Hepatocyte (in vitro differentiated cells): ENCODE measurements at regions not wholly inside any gene's neighbourhood (a gene's known extent, or its start where the extent isn't known, plus 50 kb on each side); places are given as distances from the start of the nearest gene placed in this dataset.

Experiments
- DNase-seq: peaks from one replicate; pipeline ENCODE4 v3.0.0-alpha.2; 2016; ENCODE audit warnings: low spot score
- H2AFZ ChIP-seq: fragments of 200-600 bp; sonication (generic); 2 replicates; pipeline ENCODE4 v1.6.0; 2016; ENCODE audit warnings: antibody characterized with exemption, mild to moderate bottlenecking
- H3K27ac ChIP-seq: fragments of 200-600 bp; sonication (generic); 2 replicates; pipeline ENCODE4 v1.5.1; 2016; ENCODE audit warnings: mild to moderate bottlenecking
- H3K27me3 ChIP-seq: fragments of 200-600 bp; sonication (generic); 2 replicates; pipeline ENCODE4 v1.6.1; 2016
- H3K36me3 ChIP-seq: fragments of 200-600 bp; sonication (generic); replicated peaks from 2 replicates; pipeline ENCODE4 v1.5.1; 2016; ENCODE audit warnings: low read depth; ENCODE audit not compliant: insufficient read depth
- H3K4me1 ChIP-seq: fragments of 200-600 bp; sonication (generic); 2 replicates; pipeline ENCODE4 v1.5.1; 2016; ENCODE audit warnings: mild to moderate bottlenecking, moderate library complexity; ENCODE audit not compliant: insufficient read depth
- H3K4me2 ChIP-seq: fragments of 200-600 bp; sonication (generic); 2 replicates; pipeline ENCODE4 v1.6.0; 2016
- H3K4me3 ChIP-seq: fragments of 200-600 bp; sonication (generic); 2 replicates; pipeline ENCODE4 v1.5.1; 2016; ENCODE audit warnings: mild to moderate bottlenecking
- H3K79me2 ChIP-seq: fragments of 200-600 bp; sonication (generic); 2 replicates; pipeline ENCODE4 v1.6.0; 2017; ENCODE audit warnings: mild to moderate bottlenecking
- H3K9me2 ChIP-seq: fragments of 200-600 bp; sonication (generic); replicated peaks from 2 replicates; pipeline ENCODE4 v1.6.0; 2017; ENCODE audit warnings: mild to moderate bottlenecking; ENCODE audit not compliant: insufficient read depth
- H3K9me3 ChIP-seq: fragments of 200-600 bp; sonication (generic); 2 replicates; pipeline ENCODE4 v1.5.1; 2016; ENCODE audit warnings: low read depth, mild to moderate bottlenecking
- H4K20me1 ChIP-seq: fragments of 200-600 bp; sonication (generic); 2 replicates; pipeline ENCODE4 v1.6.0; 2016; ENCODE audit warnings: mild to moderate bottlenecking; ENCODE audit not compliant: insufficient read depth, poor library complexity, severe bottlenecking
- CTCF ChIP-seq: fragments of 200-600 bp; sonication (generic); IDR thresholded peaks from 2 replicates; pipeline ENCODE4 v1.5.1; 2016; ENCODE audit warnings: antibody characterized with exemption, mild to moderate bottlenecking; ENCODE audit not compliant: poor library complexity
- EZH2 ChIP-seq: fragments of 200-600 bp; sonication (generic); IDR thresholded peaks from 2 replicates; pipeline ENCODE4 v1.6.1; 2016; ENCODE audit warnings: antibody characterized with exemption, mild to moderate bottlenecking, borderline replicate concordance
- EZH2phosphoT487 ChIP-seq: fragments of 200-600 bp; sonication (generic); IDR thresholded peaks from one replicate; pipeline ENCODE4 v1.6.1; 2018; ENCODE audit warnings: antibody characterized with exemption, mild to moderate bottlenecking, low read depth, moderate library complexity; ENCODE audit not compliant: unreplicated experiment, severe bottlenecking
- WGBS: methylation state at CpG from one replicate; pipeline ENCODE4 v1.1.6; 2016; ENCODE audit warnings: low lambda C conversion rate; ENCODE audit errors: missing lambda C conversion rate; 5-methylcytosine and 5-hydroxymethylcytosine counted together

- Histone ChIP-seq H3K36me3 (no peaks in the 10 kb centered on the region), H3K9me3 (no peaks in the 10 kb centered on the region), H3K27me3 (no peaks in the 10 kb centered on the region), H3K4me3 (no peak overlapping the region), H2AFZ (no peak overlapping the region), H3K9me2 (no peaks in the 10 kb centered on the region), H3K4me2 (no peak overlapping the region), H4K20me1 (no peaks in the 10 kb centered on the region), H3K27ac (no peak overlapping the region), H3K4me1 (no peaks in the 10 kb centered on the region), H3K79me2 (no peaks in the 10 kb centered on the region)
- no peak for TF ChIP-seq EZH2phosphoT487
- 100% methylated on average over 2 of the region's 2 CpGs for WGBS
- no peak for DNase-seq
Measured at GRCh38 chr1:113007706-113008364, 51.8 kb upstream of the SLC16A1 start.

- Histone ChIP-seq H3K9me3 (no peaks in the 10 kb centered on the region), H3K36me3 (no peaks in the 10 kb centered on the region), H3K4me2 (no peak overlapping the region), H2AFZ (no peak overlapping the region), H3K27ac (no peak overlapping the region), H3K27me3 (no peaks in the 10 kb centered on the region), H3K79me2 (no peaks in the 10 kb centered on the region), H3K4me1 (no peaks in the 10 kb centered on the region), H3K9me2 (no peaks in the 10 kb centered on the region), H3K4me3 (no peak overlapping the region), H4K20me1 (no peaks in the 10 kb centered on the region)
- DNase-seq: no peak
- WGBS: 87% methylated on average over 4 of the region's 4 CpGs
- TF ChIP-seq EZH2: no peak
- TF ChIP-seq CTCF: no peak
- TF ChIP-seq EZH2phosphoT487: no peak
Measured at GRCh38 chr1:113008365-113008714, 52.3 kb upstream of the SLC16A1 start.

DNA sequence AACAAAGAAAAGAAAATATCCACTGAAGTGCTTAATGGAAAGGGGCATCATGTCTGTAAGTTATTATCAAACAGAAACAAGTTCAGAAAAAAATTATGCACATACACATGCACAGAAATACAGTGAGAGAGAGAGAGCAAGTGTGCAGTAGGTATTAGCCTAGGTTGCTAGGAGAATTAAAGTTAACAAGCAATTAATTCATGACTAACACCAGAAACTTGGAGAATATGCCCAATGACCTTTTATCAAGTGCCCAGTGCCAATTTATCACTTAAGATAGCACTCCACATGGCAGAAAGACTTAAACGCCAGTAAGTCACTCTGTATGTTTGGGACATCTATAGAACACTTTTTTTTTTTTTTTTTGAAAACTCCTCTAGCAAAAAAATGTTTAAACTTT lies 56.2 kb upstream of the SLC16A1 start:
- no peak for TF ChIP-seq EZH2phosphoT487
- H3K79me2 ChIP-seq: no peaks in the 10 kb centered on the region
- no peaks in the 10 kb centered on the region for H3K4me1 ChIP-seq
- WGBS: 52% methylated on average over 1 of the region's 1 CpG
- no peak overlapping the region for H3K27ac ChIP-seq
- H4K20me1 ChIP-seq: no peaks in the 10 kb centered on the region
- no peak overlapping the region for H2AFZ ChIP-seq
- H3K4me3 ChIP-seq: no peak overlapping the region
- DNase-seq: no peak
- H3K27me3 ChIP-seq: no peaks in the 10 kb centered on the region
- no peaks in the 10 kb centered on the region for H3K9me2 ChIP-seq
- no peaks in the 10 kb centered on the region for H3K36me3 ChIP-seq
- H3K9me3 ChIP-seq: no peaks in the 10 kb centered on the region
- H3K4me2 ChIP-seq: no peak overlapping the region

DNA sequence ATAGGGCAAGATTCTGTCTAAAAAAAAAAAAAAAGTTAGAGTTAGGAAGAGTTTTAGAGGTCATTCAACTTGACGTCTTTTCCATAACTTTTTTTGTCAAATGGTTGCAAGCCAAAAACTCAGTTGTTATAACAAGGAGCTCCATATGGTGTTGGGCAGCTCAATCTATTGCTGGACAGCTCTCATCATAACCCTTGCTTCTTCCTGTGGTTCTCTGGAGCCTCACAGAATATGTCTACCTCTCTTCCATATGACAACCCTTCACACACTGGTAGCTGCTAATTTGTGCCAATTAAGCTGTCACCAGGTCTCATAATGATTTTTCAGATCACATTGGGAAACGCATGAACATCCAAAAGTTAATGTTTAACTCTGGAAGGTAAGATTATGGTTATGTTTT lies 57.8 kb upstream of the SLC16A1 start:
- no peak for DNase-seq
- Histone ChIP-seq H3K36me3 (no peaks in the 10 kb centered on the region), H3K4me2 (no peak overlapping the region), H3K9me2 (no peaks in the 10 kb centered on the region), H3K9me3 (no peaks in the 10 kb centered on the region), H3K4me3 (no peak overlapping the region), H3K27ac (no peak overlapping the region), H3K4me1 (no peaks in the 10 kb centered on the region), H4K20me1 (no peaks in the 10 kb centered on the region), H2AFZ (no peak overlapping the region), H3K79me2 (no peaks in the 10 kb centered on the region), H3K27me3 (no peaks in the 10 kb centered on the region)
- TF ChIP-seq EZH2: no peak
- TF ChIP-seq CTCF: no peak
- no peak for TF ChIP-seq EZH2phosphoT487
- WGBS: 84% methylated on average over 2 of the region's 2 CpGs
